GM13977 (cell line): ENCODE measurements at regions not wholly inside any gene's neighbourhood (a gene's known extent, or its start where the extent isn't known, plus 50 kb on each side); places are given as distances from the start of the nearest gene placed in this dataset.

ENCODE experiments used
- DNase-seq: peaks from one replicate; pipeline ENCODE4 v3.0.0; 2012; ENCODE audit warnings: low spot score
- in situ Hi-C: fragments of 300-500 bp; cut with MboI; formaldehyde crosslinking; loops from one replicate; pipeline ENCODE4 v1.12.0; 2022; ENCODE audit warnings: low sequenced_read_pairs, low pct_unique_long_range_greater_than_20kb, mixed read lengths, inconsistent platforms; ENCODE audit not compliant: unreplicated experiment
- TF ChIP-seq, protein P1 (sequence below): IDR thresholded peaks from 2 replicates; pipeline ENCODE4 v1.5.1; 2012; ENCODE audit warnings: mild to moderate bottlenecking, control low read depth; ENCODE audit not compliant: insufficient read depth; ENCODE audit errors: extremely low read depth, missing control alignments

GRCh38 chr15:36426691-36427090, 152.7 kb upstream of the CDIN1 start:
- TF ChIP-seq, protein P1, sequence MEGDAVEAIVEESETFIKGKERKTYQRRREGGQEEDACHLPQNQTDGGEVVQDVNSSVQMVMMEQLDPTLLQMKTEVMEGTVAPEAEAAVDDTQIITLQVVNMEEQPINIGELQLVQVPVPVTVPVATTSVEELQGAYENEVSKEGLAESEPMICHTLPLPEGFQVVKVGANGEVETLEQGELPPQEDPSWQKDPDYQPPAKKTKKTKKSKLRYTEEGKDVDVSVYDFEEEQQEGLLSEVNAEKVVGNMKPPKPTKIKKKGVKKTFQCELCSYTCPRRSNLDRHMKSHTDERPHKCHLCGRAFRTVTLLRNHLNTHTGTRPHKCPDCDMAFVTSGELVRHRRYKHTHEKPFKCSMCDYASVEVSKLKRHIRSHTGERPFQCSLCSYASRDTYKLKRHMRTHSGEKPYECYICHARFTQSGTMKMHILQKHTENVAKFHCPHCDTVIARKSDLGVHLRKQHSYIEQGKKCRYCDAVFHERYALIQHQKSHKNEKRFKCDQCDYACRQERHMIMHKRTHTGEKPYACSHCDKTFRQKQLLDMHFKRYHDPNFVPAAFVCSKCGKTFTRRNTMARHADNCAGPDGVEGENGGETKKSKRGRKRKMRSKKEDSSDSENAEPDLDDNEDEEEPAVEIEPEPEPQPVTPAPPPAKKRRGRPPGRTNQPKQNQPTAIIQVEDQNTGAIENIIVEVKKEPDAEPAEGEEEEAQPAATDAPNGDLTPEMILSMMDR: no peak
- no peak for DNase-seq
- in situ Hi-C loops: no loop called here

- DNase-seq: no peak
- in situ Hi-C loops: no loop called here
Measured at GRCh38 chr15:36428102-36428845, 151.2 kb upstream of the CDIN1 start.

GRCh38 chr15:36429707-36430106, 149.7 kb upstream of the CDIN1 start:
- in situ Hi-C loops: no loop called here
- TF ChIP-seq, protein P1: no peak
- no peak for DNase-seq

More at GRCh38 chr15:36428102-36428845, 151.2 kb upstream of the CDIN1 start:
- TF ChIP-seq, protein P1: no peak

- in situ Hi-C loops: no loop called here
- TF ChIP-seq, protein P1: no peak
- DNase-seq: no peak
Measured at GRCh38 chr15:36430280-36430679, 149.1 kb upstream of the CDIN1 start.

GRCh38 chr15:36430726-36431265, 148.6 kb upstream of the CDIN1 start:
- DNase-seq: no peak
- TF ChIP-seq, protein P1: no peak
- in situ Hi-C loops: no loop called here

GRCh38 chr15:36432161-36432560, 147.3 kb upstream of the CDIN1 start:
- TF ChIP-seq, protein P1: no peak
- no peak for DNase-seq
- in situ Hi-C loops: no loop called here

- no peak for DNase-seq
- TF ChIP-seq, protein P1: no peak
- in situ Hi-C loops: no loop called here
Measured at GRCh38 chr15:36434177-36434576, 145.2 kb upstream of the CDIN1 start.
